ENCODE measurements at regions not wholly inside any gene's neighbourhood (a gene's known extent, or its start where the extent isn't known, plus 50 kb on each side); places are given as distances from the start of the nearest gene placed in this dataset.

DNA sequence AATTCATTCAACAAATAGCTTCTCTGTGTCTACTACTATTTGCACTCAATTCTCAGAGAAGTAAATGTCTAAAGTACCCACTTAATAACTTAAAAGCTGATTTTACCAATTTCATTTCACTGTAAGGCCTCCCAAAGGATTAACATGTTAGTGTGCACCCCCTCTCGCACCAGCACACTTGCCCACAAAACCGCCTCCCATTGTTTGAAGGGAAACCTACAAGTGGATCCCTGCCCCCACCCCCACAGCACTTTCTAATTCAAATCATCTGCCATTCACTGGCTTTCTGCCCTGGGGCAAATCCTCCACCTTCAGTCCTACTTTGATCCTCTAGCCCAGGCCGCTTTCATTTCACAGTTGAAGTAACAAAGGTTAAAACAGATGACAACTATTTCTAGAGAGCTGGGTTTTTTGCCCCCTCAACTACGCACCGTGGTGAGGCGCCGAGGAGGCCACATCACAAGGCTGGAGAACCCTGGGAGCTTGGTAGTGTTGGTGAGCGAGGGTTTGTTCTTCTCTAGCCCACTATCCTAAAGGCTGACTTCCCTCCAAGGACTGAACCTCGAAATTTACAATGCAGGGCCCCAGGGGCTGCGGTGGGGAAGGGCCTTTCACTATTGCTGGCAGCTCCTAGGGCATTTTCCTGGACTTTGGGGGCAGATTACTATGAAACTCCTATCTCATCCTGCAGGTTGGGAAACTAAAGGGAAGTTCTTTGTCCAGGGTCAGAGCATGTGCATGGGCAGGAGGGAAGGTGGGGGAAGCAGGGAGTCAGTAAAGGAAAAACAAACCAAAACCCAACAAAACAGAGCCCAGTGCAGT is 517.4 kb upstream of the ZMIZ1 start:
- no peak for DNase-seq

DNA sequence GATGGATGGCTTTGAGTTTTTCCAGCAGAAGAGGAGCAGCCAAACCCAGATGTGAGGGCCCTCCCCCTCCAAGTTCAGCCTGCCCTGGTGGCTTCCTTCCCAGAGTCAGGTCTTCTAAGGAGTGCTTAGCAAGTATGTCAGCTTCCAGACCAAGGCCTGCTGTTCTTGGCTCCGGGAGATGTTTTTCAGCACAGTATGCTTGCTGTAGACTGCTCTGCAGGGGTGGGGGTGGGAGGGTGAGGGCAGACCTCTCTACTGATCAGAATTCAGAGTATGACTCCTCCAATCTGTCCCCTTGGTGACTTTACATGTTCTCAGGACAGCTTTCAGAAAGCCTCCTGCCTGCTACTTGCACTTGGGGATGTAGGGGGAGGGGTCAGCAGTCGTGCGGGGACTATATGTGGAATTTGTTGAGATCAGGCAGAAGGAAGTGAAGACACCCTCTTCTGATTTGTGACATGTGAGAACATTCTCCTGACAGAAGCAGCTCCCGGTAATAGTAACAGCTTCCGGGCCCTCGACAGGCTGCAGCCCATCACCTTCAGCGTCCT is 516.4 kb upstream of the ZMIZ1 start:
- no peak for DNase-seq

DNA sequence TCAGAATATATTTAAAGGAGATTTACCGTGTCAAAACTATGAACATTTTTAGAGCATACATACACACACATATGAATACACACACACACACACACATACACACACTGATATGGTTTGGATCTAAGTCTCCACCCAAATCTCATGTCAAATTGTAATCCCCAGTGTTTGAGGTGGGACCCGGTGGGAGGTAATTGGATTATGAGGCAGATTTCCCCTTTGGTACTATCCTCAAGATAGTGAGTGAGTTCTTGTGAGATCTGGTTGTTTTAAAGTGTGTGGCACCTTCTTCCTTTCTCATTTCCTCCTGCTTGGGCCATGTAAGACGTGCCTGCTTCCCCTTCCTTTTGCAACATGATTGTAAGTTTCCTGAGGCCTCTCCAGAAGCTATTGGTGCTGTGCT is 515.0 kb upstream of the ZMIZ1 start:
- DNase-seq, result no peak

DNA sequence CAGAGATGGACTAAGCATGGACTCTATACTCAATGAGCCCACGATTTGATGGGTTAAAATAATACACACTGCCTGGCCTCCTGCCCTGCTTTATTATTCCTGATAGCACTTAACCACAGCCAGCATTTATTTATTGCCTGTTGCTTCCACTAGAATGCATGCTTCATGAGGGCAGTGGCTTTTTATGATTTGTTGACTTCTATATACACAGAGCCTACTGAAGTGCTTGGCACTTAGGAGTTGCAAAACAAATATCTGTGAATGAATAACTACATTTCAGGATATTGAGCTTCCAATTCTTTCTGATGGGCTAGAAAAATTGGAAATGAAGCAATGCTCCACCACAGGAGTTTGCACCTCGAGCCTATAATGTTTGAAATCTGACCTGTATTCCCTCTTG is 513.6 kb upstream of the ZMIZ1 start:
- DNase-seq, result no peak

DNA sequence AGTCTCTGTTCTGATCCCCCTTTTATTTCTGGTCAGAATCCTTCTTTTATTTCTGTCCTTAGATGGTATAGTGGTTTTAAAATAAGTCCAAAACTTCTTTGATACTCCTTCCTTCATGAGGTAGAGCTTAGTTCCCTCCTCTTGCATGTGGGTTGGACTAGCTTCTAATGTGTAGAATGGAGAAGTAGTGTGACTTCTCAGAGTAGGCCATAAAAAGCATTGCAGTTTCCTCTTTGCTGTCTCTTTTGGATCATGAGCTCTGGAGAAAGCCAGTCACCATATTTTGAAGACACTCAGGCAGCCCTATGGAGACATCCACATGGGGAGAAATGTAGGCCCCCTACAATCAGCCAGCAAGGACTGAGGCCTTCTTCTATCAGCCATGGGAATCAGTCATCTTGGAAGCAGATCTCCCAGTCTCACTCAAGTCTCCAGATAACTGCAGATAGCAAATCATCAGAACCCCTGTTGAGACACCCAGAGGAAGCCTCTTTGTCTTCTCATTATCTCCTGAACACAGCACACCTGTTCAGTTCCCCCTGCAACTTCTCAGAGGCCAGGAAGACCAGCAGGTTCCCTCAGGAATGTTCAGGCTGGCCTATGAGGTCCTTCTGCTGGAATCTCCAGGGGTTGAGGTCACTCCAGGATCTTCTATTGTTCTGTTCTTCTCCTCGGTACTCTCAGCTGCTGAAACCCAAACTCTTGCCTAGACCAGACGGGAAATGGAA is 511.9 kb upstream of the ZMIZ1 start:
- DNase-seq, result peak; percentile 68

DNA sequence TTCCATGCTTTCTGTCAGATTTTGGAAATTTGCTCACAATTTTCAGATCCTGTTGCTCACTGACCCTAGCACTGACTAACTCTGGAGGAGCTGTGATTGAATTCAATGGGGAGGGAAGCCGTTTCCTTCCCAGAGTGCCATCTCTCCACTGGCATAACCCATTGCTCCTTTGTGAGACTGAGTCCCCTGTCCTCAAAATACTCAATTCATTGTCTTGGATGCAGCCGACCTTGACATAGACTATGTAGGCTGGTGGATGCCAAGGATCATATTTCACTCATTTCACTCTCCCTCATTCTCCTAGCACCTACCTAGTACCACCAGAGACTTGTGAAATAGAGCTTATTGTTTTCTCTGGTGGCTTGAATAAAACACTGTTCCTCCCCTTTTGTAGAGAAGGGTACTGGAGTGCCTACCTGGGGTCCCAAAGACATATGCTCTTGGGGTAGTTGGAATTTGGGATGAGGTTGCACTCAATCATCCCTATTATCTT is 511.3 kb upstream of the ZMIZ1 start:
- no peak for DNase-seq

DNA sequence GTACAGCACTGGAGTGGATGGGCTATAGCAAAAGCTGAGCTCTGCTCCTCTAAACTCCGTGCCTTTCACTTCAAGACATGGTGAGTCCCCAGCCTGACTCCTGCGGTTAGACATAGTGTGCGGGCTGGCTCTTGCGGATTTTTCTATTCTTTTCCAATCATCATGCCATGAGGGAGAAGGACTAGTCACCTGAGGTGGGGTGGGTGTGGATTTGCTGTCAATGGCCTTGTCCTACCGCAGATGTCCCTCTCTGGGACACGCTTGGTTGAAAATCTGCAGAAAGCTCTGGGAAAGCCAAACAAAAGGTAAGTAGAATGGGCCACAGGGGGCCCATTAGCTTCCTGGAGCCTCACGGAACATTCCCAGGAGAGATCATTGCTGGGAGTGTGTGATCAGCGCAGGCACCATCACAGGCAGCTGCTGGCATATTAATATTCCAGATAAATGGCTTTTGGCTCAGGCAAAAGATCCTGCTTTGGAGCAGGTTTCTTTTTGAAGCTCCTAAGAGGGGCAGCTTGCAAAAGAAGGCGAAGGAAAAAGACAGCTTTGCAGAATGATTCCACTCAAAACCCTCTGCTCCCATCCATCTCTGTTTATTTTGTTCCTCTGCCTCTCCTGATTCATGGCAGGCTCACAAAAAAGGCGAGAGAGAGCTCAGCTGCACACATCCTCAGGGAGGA is 509.0 kb upstream of the ZMIZ1 start:
- DNase-seq, result no peak

DNA sequence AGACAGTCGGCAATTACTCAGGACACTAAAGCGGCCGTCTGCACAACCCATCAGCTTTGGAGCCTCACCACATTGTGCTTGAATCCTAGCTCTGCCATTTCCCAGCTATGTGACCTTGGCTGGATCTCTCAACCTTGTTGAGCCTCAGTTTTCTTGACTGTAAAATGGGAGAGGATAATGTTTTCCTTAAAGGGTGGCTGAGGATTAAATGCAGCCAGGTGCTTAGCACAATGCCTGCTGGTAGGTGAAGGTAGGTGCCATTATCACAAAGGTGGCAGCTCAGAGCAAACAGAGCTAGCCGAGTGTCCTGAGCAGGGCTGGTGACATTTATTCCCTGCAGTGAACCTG is 508.5 kb upstream of the ZMIZ1 start:
- no peak for DNase-seq

DNA sequence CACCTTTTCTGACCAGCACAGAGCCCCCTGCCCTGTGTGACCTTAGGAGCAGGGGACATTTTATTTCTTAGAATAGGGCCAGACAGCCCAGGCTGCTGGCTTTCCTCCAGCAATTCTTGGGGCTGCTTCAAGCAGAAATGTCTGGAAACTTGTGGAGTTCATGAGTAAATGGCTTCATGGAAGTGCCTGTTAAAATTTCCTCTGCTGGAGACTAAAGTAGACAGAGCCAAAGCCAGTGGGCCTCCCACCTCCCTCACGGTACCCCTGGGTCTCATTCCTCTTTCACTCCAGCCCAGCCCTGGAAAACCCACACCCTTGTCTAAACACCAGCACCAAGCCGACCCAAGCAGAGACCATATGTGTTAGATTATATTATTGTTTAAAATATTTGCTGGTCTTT is 505.5 kb upstream of the ZMIZ1 start:
- no peak for DNase-seq

DNA sequence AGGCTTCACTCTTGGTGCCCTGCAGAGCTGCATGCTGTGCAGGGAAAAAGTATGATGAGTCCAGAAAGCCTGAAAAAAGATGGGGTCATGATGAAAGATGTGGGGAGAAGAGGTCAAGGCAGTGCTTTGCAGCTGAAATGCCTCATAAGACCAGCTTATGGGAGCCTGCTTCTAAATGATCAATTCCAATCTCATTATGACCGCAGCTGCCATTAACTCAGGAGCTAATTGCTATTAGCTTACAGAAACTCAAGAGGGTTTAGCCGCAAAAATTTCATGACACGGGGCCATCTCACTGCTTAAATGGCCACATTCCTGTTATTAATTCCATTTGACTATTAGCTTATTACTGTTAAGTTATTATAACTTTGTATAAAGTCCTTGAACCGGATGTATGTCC is 502.9 kb upstream of the ZMIZ1 start:
- DNase-seq, result no peak

DNA sequence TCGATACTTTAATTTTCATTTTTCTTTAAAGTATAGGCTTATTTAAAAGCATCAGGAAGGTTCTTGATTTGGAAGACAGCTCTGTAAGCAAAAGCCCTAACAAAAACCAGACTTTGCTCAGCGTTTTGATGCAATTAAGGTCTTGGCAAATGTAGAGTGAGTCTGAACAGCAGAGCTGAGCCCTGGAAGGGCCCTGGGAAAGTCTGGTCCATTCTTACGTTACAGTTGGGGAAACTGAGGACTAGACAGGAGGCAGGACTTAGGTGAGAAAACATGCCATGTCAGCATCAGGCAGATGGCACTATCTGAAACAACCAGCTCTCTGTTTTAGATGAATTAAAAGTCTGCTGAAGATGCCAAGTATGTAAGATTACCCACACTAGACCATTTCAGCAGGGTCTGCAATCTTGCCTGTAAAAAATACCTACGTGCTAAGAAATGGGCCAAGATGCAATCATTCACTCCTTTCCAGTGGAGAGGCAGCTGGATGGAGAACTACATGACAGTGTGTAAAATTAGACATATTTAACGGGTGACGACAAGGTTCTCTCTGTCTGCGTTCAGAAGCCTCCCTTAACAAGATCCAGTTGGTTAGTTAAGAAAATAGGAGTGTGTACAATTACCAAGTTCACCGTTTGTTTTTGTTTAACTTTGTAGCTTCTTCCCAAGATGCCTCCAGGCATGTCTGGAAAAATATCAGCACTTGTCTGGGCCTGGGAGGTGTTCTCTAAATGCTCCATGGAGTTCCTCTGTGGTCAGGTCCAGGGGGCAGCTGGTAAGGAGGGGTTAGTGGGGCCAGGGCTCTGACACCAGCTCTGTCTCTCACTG is 502.3 kb upstream of the ZMIZ1 start:
- DNase-seq, result no peak

DNA sequence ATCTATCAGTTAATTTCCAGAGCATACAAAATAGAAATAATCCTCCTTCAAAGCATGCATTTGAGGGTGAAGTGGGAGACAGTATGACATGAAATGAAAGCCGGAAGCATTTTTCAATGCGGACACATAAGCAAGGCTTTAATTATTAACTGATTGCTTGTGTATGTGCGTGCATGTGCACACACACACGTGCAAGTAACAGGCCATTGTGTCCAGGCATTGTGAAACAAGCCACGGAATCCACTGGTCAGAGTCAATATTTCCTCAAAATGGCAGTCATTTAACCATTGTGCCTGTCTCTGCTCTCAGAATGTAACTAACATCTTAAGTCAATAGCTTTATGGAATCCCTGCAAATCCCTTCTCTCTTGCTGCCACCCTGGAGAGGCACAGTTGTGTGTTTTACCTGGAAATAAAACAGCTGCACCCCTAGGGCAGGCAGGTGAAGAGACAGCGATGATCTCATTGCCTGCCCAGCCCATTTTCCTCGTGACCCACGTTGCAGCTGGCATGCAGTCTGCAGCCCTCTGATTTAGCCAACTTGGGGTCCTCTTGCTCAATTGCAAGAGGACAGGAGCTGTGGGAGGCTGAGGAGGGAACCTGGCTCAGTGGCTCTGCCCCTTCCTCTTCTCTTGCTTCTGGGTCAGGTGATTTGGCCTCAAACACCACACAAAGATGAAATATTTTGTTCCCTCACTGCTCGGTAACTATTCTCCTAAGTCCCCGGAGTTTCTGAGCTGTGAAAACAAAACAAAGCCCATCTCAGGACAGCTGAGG is 500.9 kb upstream of the ZMIZ1 start:
- no peak for DNase-seq

DNA sequence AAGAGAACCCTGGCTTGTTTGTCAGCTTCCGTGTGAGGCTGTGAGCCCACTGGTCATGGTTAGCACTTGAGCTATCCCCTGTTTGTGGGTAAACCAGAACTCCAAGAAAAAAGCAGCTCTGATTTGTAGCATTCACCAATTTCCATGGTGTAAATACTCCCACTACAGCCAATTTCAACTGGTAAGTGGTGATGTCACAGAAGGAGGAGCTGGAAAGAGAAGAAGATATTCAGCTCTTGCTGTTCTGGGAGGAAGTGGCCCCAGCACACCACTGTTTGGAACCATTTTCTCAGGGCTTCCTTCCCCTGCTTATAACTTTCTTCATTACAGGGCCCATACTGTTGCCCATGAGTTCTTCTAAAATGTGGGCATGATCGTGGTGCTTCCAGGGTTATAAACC is 500.1 kb upstream of the ZMIZ1 start:
- peak; percentile 60 for DNase-seq

DNA sequence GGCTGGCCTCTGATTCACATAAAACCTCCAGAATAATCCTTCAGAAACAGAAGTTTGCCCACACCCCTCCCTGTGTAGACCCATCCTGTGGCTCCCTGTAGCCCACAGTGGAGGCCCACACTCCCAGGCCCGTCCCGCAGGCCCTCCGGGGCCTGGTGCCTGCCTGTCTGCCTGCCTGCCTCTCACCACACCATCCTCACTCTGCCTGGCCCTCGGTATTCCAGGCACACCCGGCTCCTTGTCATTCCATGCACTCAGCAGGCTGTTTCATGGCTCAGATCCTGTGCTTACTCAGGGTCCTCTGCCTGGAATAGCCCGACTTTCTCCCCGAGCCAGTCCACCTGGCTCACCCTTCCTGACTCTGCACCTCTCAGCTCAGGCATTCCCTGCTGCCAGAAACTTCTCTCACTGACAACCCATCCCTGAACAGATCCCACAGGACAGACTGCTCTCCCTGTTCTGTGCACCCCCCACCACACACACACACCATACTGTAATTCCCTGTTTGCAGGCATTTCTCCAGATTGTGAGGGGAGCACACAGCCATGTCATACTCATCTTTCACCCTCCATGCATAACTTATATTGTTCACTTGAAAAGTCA is 498.0 kb upstream of the ZMIZ1 start:
- DNase-seq, result no peak

DNA sequence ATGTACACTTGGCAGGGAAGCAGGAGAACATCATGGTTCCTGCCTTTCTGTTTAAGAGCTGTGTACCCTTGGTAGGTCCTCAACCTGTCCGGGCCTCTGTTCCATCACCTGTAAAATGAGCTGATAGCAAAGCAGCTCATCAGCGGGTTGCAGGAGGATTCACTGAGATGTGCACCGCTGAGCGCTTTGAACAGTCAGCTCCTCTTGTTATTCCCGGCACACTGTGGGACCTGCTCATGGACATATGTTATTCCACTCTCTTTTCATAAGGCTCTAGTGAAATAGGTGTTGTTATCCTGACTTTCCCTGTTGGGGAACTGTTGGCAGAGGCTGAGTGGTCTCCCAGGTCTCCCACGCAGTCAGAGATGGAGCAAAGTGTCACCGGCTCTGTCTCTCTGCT is 497.5 kb upstream of the ZMIZ1 start:
- DNase-seq, result no peak

DNA sequence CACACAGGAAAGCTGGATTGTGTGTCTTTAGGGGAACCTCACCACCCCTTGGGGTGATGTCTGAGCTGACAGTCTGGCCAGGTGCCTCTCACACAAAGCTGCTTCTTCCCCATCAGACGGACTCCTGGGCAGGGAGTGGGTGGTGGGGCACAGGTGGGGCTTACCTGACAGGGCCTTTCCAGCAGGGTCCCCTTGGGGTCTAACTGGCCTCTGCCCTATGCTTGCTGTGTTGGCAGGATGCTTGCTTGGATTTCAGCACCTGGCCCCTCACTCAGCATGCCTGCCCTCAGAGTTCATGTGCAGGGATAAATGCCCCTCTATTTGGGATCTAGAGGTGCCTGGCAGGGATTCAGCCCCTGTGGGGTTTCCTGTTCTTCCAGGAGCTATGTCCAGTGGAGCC is 496.9 kb upstream of the ZMIZ1 start:
- no peak for DNase-seq

DNA sequence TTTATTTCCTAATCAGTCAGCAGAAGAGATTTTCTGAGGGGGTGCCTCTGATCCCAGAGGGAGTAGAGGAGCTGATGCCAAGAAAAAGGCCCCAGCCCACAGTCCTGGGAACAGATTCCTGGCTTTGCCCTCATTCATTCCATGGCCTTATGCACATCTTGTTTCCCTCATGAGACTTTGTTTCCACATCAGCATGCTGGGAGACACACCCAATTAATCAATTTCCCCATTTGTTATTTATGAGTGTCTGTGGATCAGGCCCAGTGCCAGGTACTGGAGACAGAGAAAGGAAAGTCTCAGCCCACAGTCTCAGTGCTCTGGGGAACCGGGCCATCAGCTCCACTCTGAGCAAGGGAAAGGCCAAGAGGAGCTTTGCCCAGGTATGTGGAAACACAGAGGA is 496.2 kb upstream of the ZMIZ1 start:
- no peak for DNase-seq

DNA sequence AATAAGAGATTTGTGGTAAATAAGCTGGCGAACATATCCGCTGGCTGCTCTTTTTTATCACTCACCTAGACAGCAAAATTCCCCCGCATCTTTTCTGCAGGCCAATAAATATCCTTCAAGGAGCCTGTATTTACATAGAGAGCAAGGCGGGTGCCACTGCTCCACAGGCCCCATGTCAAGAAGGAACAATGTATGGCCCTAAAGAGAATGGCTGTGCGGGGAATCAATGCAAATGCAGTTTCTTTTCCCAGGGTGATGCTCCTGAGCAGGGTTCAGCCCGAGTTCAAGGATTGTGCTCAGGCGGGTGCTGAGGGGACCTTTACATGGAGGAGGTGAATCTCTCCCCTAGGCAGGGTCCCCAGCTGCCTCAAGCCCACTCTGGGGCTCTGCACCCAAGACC is 494.2 kb upstream of the ZMIZ1 start:
- DNase-seq, result no peak

DNA sequence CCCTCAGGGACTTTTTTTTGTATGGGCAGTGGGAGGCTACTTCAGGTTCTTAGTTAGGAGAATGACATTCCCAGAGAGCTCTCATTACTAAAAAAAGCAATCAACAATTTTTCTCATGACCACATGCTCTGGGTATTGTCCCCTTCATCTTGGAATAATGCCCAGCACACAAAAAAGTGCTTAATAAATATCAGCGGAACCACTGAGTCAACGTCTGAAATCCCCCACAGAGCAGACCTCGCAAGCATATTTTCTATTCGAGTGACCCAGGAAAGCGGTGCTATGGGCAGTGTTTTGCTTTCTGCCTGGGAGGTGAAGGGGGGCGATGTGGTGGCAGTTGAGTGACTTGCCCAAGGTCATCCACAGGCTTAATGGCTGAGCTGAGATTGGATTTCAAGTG is 493.4 kb upstream of the ZMIZ1 start:
- DNase-seq, result no peak

DNA sequence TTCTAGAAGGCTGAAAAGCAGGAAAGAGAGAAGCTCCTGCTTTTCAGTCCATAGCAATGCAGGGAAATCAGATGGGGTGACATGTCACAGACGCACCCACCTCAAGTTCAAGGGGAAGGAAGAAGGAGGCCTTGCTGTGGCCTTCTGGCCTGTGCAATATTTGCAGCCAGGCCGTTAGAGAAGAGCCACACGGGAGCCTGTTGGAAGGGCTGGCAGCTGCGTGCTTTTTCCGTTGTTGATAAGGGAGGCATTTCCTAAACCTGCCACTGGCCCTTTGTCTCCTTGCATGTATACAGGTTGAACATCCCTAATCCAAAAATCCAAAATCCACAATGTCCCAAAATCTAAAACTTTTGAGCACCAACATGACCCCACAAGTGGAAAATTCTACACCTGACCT is 492.5 kb upstream of the ZMIZ1 start:
- no peak for DNase-seq

DNA sequence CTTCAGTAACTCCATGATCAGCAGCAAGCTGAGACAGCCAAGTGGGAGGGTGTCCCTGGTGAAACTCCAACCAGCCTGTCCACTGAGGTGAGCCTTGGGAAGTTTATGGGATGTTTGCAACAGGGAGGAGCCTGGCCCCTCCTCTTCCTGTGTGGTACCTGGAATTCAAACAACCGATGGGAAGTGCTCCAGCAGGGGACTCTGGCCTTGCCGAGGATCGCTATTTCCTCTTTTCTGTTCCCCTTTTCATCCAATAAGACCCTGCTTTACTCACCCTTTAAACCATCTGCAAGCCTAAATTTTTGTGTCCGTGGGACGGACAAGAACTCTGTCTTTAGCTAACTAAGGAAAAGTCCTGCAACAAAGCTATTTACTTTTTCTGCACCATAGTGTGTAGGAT is 491.1 kb upstream of the ZMIZ1 start:
- peak; percentile 71 for DNase-seq

DNA sequence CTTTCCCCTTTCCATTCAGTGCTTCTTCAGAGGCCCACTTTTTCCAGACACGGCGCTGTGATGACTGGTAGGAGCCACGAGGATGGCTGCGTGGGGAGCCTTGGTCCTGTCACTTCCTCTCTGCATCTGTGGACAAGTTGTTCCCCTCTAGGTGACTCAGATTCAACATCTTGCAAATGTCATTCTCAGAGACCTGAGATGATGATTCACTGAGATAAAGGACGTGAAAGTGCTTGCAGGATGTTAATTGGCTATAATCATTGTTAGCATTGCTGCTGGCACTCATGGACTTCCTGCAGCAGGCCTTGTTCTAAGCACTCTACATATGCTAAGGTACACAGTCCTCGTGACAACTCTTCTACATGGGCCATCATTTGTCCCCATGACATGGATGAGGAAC is 489.8 kb upstream of the ZMIZ1 start:
- peak; percentile 93 for DNase-seq

All from suppressor macrophage treated with lipopolysaccharide for 4 hours (primary cell).